ENCODE measurements at regions not wholly inside any gene's neighbourhood (a gene's known extent, or its start where the extent isn't known, plus 50 kb on each side); places are given as distances from the start of the nearest gene placed in this dataset.
"Not testable (repeated sequence)": the region's sequence is repeated elsewhere in the genome, so short reads cannot be mapped to it uniquely, and the experiment has no call there.

DNA sequence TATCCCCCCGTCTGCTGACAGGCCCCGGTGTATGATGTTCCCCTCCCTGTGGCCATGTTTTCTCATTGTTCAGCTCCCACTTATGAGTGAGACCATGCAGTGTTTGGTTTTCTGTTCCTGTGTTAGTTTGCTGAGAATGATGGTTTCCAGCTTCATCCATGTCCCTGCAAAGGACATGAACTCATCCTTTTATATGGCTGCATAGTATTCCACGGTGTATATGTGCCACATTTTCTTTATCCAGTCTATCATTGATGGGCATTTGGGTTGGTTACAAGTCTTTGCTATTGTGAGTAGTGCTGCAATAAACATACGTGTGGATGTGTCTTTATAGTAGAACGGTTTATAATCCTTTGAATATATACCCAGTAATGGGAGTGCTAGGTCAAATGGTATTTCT lies 244.7 kb downstream of the NEBL start:
- DNase-seq: not testable (repeated sequence)

DNA sequence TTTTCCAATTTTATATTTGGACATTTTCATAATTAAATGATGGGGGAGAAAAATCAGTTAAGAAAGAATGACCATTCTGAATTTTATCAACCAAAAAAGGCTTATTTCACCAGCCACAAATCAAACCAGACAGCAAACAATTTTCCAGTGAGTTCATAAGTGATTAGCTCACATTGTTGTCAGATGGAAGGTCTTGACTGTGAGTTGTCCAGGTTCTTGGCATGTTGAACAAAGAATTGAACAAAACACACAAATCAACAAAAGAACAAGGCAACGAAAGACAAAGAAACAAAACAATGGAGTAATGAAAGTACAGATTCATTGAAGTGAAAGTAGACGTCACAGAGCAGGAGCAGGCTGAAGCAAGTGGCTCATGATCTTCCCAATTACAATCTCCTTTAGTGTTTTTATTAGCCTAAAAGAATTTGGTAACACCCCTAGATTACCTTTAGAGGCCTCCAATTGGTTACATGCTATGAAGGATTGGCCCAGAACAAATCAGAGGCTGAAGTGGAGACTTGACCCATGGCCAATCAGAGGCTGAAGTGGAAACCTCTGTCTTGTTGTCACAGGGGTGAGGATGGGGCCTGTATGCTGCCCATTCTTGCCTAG lies 248.7 kb downstream of the NEBL start:
- peak in 1 of 2 experiments; percentile 23 for DNase-seq

DNA sequence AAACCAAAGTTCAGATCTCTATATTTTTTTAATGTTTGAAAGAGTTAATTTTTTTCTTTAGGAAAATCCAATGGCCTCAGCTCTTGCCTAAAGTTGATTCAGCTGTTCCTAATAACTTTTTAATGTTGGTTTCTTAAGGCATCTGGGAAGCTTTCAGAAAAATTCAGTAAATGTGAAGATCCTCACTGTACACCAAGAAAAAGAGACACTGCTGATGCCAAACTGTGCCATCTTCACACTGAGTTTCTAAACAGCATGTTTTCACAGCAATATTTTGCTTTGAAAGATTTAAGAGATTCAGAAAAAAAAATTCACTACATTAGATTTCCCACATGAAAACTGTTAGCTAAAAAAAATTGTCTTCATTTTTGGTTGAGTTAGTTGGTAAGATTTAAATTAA lies 249.4 kb downstream of the NEBL start:
- DNase-seq: no peak

DNA sequence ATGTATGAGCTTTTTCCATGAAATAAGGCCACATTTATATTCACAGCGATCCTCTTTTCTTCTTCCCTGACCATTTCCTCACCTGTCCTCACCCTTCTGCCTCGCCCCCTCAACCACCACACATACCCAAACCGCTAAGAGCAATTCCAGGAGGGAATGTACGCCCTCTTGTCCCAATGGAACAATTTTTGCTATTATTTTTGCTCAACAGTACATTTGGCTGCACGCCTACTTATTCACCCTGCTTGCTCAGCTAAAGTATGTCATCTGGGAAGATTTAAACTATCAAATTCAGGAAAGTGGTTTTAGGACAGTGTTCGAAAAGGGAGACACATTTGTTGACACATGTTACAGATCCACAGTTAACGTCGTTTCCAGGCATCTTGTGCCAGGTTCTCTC lies 252.7 kb downstream of the NEBL start:
- no peak for DNase-seq

DNA sequence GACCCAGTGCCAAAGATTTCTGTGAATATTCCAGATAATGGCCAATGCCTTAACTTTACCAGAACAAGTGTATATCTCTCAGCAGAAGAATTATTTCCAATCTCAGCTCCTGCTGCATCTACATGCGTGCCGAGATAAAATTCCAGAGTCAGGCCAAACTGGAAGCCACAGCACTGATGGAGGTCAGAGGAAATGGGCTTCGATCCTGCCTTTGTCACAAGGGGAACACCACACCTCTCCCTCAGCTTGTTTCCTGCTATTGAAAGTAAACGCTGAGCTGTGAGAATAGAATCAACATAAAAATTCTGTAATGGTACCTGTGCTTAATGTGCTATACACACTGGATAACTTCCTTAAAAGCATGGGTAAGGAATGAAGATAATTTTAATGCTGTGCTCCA lies 255.5 kb downstream of the NEBL start:
- DNase-seq: no peak

DNA sequence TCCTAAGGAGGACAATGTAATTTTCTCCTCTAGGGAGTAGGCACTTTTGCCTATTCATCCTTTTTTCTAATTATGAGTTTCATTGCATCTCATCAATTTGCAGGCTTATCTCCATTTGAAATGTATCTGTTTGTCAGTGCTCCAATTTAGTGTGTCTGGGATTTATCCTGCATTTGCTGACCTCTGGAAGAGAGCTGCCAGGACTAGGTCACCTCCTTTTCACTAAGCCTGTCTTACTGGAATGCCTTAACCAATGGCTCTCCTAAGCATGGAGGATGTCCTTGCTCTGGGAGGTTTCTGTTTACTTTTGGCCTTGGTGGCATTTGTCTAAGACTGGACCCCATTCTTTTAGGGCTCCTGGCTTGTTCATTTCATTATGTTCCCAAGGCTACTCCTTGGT lies 261.5 kb downstream of the NEBL start:
- DNase-seq: no peak

DNA sequence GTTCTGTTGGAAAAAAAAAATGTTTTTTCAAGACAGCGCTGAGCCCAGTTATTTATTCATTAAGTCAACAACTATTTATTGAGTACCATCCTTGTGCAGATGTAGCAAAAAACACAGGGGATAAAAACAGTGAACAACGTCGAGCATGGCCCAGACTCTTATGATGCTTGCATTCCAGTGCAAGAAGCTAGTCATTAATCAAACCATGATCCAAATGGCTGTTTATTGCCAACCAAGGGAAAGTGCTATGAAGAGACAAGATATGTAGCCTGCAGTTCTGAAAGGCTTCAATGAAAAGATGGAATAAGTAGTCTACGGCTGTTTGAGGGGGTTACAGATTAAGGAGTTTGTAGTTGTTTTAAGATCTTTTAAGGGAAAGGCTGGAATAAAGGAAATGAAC lies 262.3 kb downstream of the NEBL start:
- no peak for DNase-seq

DNA sequence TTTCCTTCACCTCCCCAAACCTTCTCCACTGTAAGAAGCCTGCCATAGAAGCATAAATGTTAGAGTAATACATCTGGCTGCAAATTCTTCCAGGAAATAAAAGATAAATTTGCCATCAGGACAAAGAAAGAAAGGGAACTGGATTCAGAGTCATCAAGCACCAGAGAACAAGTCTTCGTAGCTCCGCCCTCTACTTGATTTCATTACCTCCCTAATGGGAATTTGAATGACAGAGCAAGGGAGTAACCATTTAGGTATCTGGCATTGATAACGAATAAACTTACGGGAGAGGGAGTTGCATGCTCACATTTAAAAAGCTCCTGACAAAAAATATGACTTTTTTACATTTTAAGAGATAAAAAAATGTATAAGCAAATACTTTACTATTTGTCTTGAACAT lies 263.4 kb downstream of the NEBL start:
- no peak for DNase-seq

DNA sequence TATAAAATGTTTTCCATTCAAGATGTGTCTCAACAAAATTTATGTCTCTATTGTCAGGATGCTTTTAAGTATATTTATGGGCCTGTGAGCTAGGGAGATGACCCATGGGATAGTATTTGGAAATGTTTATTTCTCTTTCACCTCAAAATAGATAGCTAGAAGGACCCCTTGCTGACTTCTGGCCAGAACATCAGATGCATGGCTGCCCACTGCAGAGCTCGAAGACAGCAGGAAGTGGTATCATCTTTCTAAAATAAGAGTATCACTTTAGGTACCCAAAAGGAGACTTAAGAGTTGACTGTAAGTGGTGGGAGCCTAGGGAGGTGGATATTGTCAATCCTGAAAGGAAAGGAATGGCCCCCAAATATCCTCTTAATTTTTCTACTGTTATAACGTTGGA lies 264.4 kb downstream of the NEBL start:
- DNase-seq: no peak

DNA sequence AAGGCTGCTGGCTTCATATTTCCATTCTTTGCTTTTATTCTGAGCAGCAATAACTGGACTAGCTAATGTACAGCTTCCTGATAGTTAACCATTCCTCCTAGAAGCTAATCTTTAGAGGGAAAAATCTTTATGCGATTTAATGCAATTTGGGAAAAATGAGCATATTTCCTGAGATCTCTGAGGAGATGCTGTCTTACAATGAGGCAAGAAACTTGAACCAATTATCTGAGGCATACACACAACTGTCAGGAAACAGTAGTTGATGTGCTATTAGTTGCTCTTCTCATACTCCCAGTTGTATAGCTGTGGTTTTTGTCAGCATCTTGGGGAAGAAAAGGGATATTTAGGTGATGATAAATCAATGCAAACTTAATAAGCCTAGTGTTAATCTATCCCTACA lies 265.9 kb downstream of the NEBL start:
- no peak for DNase-seq

DNA sequence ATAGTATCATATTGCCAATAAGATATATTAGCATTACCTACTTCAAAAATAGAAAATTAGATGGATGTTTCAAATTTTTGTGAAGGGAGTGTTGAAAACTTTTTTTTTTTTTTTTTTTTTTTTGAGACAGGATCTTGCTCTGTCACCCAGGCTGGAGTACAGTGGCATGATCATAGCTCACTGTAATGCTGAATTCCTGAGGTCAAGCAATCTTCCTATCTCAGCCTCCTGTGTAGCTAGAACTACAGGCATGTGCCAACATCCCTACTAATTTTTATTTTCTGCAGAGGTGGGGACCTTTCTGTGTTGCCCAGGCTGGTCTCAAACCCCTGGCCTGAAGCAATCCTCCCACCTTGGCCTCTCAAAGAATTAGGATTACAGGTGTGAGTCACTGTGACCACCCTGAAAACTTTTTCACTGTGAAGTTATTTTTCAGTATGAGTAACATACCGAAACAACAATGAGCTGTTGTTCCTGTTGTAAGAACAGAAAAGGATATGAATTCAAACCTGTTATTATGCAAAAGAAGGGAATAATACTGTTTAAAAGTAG lies 266.9 kb downstream of the NEBL start:
- no peak for DNase-seq

DNA sequence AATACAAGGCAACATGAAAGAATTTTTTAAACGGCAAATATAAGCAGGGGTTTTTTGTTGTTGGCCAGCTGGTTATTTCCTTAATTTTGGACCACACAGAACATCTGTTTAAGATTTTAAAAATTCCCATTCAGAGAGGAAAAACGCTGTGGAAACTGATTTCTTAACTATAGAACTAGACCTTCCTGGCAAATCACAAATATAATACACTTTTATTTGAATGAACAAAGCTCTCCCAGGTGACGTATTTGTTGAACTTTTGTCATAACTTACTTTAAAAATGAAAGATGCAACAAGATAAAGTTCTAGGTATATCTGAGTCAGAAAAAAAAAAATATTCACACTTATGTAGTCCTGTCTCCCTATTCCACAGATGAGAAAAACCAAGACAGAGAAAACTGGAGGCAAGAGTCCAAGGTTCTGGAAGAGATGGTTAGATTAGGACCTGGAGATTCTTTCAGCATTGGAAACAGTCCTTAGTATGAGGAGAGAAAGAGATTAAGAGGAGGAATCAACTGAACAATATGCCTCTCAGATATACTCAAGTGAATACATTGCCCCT lies 269.1 kb downstream of the NEBL start:
- no peak for DNase-seq

DNA sequence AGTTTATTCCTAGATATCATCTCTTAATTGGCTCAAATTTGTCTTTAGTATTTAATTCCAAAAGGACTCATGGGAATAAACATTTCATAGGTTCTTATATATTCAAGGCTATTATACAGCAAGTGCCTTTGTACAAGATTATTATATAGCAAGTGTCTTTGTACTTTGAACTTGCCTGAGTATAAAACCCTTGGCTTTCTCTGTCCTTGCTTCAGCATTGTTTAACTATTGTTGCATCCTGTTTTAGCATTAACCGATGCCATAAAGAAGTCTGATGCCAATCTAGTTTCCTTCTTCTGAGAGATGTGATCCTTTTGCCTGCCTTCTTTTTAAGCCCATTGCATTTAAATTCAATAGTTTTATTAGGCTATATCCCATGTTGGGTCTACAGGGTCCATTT lies 270.0 kb downstream of the NEBL start:
- no peak for DNase-seq

DNA sequence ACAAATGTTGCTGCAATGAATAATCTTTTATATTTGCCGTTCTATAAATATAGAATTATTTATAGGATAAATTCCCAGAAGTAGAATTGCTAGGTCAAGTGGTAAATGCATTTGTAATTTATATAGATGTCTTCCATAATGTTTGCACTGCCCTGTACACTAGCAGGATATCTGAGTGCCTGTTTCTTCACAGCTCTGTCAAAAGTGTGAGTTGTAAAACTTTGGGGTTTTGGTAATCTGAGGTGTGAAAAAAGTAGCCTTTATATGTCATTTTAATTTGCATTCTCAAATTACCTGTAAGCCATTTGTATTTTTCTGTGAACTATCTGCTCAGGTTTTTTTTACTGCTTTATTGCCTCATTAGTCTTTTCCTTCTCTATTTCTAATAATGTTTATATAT lies 271.2 kb downstream of the NEBL start:
- no peak for DNase-seq

DNA sequence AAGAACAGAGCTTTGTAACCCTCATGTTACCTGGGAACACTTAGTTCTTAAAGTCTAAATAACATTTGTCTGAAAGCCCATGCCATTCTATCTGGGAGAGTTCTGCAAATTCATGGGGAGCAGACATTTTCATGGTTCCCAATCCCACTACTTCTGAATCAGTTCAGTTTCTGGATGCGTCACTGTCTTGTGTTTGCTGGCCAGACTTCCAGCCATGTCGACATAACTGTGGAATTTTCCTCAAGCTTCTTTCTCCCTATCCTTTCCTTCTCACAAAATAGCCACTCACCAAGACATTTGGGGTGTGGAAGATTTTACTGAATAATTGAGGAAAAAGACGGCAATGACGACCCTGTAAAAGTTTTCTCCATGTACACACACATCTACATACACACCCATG lies 272.5 kb downstream of the NEBL start:
- no peak for DNase-seq

DNA sequence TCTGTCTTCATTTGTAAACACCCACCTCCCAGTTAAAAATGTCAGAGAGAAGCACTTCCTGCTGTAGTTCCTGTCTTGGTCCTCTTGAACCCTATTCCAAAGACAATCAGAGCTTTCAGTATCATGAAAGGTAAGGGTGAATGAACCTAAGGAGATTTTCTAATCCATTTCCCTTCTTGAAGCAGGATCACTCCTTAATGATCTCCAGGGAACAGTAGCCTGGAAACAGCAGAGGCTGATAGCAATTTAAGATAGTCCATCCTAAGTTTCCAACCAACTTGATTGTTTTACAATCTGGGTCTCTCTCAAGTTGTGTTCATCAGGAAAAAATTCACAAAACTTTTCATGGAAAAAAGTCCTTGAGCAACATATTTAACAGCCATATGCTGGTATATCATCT lies 273.6 kb downstream of the NEBL start:
- DNase-seq: no peak

DNA sequence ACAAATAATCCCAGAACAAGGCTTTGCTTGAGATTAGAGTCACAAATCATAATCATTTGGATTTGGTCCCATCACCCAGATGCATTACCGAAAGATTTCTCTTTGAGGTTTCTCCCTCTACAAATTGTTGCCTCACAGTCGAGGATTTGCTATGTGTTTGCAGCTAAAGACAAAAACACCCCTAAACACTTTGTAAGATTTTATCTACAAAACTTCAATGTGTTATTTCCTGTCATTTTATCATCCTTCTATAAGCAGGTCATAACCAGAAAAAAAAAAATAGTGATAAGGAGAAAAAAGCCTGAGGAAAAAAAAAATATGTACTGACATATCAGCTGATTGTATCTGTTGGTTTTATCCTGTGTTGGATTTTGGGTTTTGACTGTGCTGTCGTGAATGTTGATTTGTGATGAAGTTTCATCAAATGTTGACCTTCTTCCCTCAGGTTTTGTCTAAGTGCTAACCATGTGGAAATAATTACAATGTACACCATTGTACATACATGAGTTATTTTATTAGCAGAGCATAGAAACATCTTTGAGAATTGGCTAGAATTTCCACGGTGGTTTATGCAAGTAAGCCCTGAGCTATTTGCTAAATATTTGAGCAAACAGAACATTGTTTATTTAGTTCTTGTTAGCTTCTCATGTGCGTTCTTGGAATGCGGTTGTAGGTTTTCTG lies 274.4 kb downstream of the NEBL start:
- DNase-seq: peak in 1 of 2 experiments; percentile 22

DNA sequence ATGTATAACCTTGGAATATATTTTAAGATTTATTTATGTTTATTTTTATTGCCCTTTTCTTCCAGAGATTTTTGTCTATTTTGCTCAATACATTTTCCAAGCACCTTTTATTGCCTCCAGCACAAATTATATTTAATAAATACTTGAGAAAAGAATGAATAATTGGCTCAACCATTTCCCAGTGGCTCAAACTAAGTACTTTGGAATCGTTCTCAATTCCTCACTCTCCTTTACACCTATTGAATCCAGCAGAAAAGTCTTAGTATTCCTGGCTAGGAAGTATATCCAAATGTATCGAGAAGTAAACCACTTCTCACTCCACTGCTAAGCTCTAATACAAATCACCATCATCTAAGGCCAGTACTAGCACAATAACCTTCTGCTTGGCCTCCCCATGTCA lies 276.1 kb downstream of the NEBL start:
- no peak for DNase-seq

DNA sequence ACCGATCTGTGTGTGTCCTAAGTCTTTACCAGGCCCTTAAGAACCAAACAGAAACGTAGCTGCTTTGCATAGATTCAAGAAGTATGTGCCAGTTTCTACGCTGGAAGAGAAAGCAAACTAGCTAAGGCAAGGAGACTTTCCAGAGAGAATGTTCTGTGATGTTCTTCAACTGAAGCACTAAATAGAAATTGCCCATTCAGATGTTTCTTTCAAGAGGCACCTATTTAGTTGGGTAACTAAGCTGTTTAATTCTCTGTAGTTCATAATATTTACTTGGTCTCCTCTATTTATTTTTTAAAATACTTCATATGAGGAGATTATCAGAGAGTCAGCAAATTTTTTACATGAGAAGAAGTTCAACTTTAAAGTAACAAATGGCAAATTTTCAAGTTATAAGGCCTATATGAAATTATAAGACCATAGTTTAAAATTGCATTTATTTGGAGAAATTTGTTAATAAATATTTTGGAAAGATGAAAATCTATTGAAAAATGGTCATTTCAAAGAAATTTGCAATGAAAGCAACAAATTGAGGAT lies 279.0 kb downstream of the NEBL start:
- DNase-seq: no peak

DNA sequence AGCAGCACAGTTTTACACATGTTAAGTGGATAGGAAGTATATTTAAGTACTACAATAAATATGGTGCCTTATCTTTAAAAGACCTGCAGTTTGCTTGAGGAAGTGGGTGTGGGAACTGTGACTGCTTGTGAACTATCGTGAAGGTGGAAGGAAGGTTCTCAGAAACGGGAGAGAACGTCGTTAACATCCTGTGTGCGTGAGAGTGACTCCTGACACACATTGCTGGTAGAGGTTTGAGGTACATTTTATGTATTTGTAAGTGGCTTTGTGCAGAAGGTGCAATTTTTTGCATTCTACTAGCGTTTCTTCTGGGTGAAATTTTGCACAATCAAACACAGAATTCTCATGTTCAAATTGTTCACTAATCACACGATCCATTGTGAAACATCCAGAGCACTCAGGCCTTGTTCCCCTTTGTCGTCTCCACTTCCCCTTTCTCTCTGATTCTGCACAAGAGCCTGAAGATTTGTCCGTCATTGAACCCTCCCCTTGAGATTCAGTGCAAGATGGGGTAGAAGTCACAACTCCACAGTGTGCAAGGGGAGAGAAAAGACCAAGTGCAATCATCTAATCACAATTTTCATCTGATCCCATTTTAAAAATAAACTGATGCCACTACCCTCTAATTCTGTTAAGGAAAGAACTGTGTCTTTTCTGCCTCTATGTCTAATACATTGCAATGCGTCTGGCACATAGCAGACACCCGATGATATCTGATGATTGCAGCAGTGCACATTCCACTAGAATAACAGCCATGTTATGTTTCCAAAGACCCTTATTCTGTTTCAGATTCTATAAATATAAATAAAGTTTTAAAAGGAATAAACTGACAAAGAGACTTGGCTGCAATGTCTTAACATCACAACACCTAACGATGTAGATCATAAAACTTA lies 279.9 kb downstream of the NEBL start:
- DNase-seq: no peak

DNA sequence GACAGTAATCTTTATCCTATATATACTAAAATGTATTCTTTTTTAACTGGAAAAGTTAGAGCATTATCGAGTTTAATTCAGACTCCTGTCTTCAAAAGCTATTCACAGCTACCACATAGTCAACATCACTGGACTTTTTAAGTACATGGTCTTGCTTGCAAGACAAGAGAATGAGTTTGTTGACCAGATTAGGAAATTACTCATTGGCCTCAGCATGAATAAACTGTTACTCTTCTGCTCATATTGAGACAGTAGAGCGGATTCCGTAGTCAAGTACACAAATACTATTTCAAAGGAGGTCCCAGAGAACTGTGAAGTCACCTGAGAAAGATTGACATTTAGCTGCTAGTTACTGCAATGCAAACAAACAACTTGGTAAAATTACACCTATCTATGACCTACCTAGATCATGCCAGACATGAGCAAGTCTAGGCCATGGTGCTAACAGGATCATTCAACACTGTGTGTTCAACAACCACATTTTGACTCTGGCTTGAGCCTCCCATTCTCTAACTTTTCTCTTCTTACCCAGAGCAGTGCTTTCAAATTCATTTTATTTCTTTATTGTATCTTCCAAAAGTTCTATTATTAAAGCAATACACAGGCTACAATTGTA lies 280.9 kb downstream of the NEBL start:
- DNase-seq: no peak

DNA sequence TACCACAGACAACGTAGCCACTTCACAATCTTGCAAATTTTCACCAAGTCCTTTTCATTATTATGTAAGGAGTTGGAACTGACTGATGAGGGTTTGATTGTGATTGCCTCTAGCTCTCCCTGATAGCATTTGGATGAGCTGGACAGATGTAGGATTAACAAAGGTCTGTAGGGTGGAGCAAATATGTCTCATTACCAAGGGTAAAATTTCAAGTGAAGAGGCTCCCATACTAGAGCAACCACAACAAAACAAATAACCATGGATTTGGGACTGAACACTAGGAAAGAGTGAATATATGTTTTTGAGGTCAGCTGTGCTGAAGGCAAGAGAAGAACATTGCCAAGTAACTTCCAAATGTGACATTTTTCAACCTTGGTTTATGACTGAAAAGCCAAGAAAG lies 281.7 kb downstream of the NEBL start:
- DNase-seq: no peak

DNA sequence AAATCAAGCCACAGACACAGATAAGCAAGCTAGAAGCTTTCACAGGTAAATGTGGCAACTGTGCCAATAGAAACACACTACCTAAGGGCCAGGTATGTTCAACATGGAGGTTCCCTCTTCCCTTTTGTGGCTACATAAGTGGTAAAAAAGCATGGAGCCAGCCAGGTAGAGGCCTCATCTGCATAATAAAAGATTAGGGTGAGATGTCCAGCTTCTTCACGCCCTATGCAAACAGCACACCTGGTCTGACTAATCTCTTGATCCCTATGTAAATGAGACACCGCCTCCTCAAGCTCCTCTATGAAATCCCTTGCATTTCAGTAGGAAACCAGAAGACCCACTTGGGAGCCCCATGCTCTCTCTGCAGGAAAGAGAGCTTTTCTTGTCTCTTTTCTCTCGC lies 282.2 kb downstream of the NEBL start:
- no peak for DNase-seq
